ENCODE measurements at regions not wholly inside any gene's neighbourhood (a gene's known extent, or its start where the extent isn't known, plus 50 kb on each side); places are given as distances from the start of the nearest gene placed in this dataset.

GRCh38 chr7:142587578-142588191, 161.6 kb upstream of the PRSS1 start:
- no peaks in the 10 kb centered on the region for H3K36me3 Mint-ChIP-seq (ENCODE audit: low read depth)
- peak overlapping the region; percentile 69 for H3K27ac Mint-ChIP-seq
- peaks cover 45% of the 10 kb centered on the region for H3K4me1 Mint-ChIP-seq (ENCODE audit: low read depth)
- no peaks in the 10 kb centered on the region; the same call in 1 of the 2 replicates for H3K27me3 Mint-ChIP-seq (ENCODE audit: insufficient read depth)
- no peak overlapping the region for H3K4me3 Mint-ChIP-seq
- peak; percentile 83 for TF ChIP-seq CTCF (IDR thresholded peaks at IDR 0.05)
- no peaks in the 10 kb centered on the region for H3K9me3 Mint-ChIP-seq
- peak; percentile 81 for DNase-seq

GRCh38 chr7:142586611-142587010, 162.7 kb upstream of the PRSS1 start:
- no peak overlapping the region for H3K27ac Mint-ChIP-seq
- no peak overlapping the region for H3K4me3 Mint-ChIP-seq
- no peaks in the 10 kb centered on the region for H3K36me3 Mint-ChIP-seq (ENCODE audit: low read depth)

GRCh38 chr7:142585425-142585824, 163.8 kb upstream of the PRSS1 start:
- H3K9me3 Mint-ChIP-seq, result no peaks in the 10 kb centered on the region
- H3K4me3 Mint-ChIP-seq, result no peak overlapping the region
- peak overlapping the region; percentile 64; the same call in 1 of the 2 replicates for H3K27ac Mint-ChIP-seq
- peaks cover 60% of the 10 kb centered on the region for H3K4me1 Mint-ChIP-seq (ENCODE audit: low read depth)
- H3K36me3 Mint-ChIP-seq (ENCODE audit: low read depth), result no peaks in the 10 kb centered on the region
- TF ChIP-seq CTCF (IDR thresholded peaks at IDR 0.05), result peak; percentile 44
- no peak for DNase-seq
- no peaks in the 10 kb centered on the region; the same call in 1 of the 2 replicates for H3K27me3 Mint-ChIP-seq (ENCODE audit: insufficient read depth)

More at GRCh38 chr7:142586611-142587010, 162.7 kb upstream of the PRSS1 start:
- no peak for TF ChIP-seq CTCF (IDR thresholded peaks at IDR 0.05)
- DNase-seq, result no peak
- peaks cover 51% of the 10 kb centered on the region for H3K4me1 Mint-ChIP-seq (ENCODE audit: low read depth)
- no peaks in the 10 kb centered on the region; the same call in 1 of the 2 replicates for H3K27me3 Mint-ChIP-seq (ENCODE audit: insufficient read depth)
- no peaks in the 10 kb centered on the region for H3K9me3 Mint-ChIP-seq

- no peaks in the 10 kb centered on the region; the same call in 1 of the 2 replicates for H3K27me3 Mint-ChIP-seq (ENCODE audit: insufficient read depth)
- peak overlapping the region; percentile 64 for H3K27ac Mint-ChIP-seq
- H3K9me3 Mint-ChIP-seq, result no peaks in the 10 kb centered on the region
- H3K4me1 Mint-ChIP-seq (ENCODE audit: low read depth), result peaks cover 66% of the 10 kb centered on the region
- TF ChIP-seq CTCF (IDR thresholded peaks at IDR 0.05), result no peak
- H3K36me3 Mint-ChIP-seq (ENCODE audit: low read depth), result no peaks in the 10 kb centered on the region
- H3K4me3 Mint-ChIP-seq, result no peak overlapping the region
- peak; percentile 54 for DNase-seq
Observed at GRCh38 chr7:142584765-142585164, 164.5 kb upstream of the PRSS1 start.

- Mint-ChIP-seq H3K4me1 (ENCODE audit: low read depth) (peaks cover 66% of the 10 kb centered on the region), H3K9me3 (no peaks in the 10 kb centered on the region), H3K27ac (peak overlapping the region; percentile 93), H3K27me3 (ENCODE audit: insufficient read depth) (no peaks in the 10 kb centered on the region; the same call in 1 of the 2 replicates), H3K36me3 (ENCODE audit: low read depth) (no peaks in the 10 kb centered on the region), H3K4me3 (peak overlapping the region; percentile 44)
- peak; percentile 88 for DNase-seq
- no peak for TF ChIP-seq CTCF (IDR thresholded peaks at IDR 0.05)
Observed at GRCh38 chr7:142583446-142583845, 165.8 kb upstream of the PRSS1 start.
